ENCODE measurements at regions not wholly inside any gene's neighbourhood (a gene's known extent, or its start where the extent isn't known, plus 50 kb on each side); places are given as distances from the start of the nearest gene placed in this dataset.

- DNase-seq (ENCODE audit: extremely low read depth in 1 of 2, low read depth in 1 of 2), result no peak
These were observed 264.0 kb downstream of the MREG start for GRCh38 chr2:215749092-215749957.

GRCh38 chr2:215748446-215748845, 264.9 kb downstream of the MREG start:
- DNase-seq (ENCODE audit: extremely low read depth in 1 of 2, low read depth in 1 of 2), result no peak

GRCh38 chr2:215746887-215747615, 266.3 kb downstream of the MREG start:
- no peak for DNase-seq (ENCODE audit: extremely low read depth in 1 of 2, low read depth in 1 of 2)

GRCh38 chr2:215746226-215746886, 267.0 kb downstream of the MREG start:
- peak in 1 of 2 donors; percentile 62 for DNase-seq (ENCODE audit: extremely low read depth in 1 of 2, low read depth in 1 of 2)

GRCh38 chr2:215745331-215745730, 268.0 kb downstream of the MREG start:
- DNase-seq (ENCODE audit: extremely low read depth in 1 of 2, low read depth in 1 of 2), result peak in 1 of 2 donors; percentile 44

GRCh38 chr2:215744514-215744913, 268.8 kb downstream of the MREG start:
- no peak for DNase-seq (ENCODE audit: extremely low read depth in 1 of 2, low read depth in 1 of 2)

- no peak for DNase-seq (ENCODE audit: extremely low read depth in 1 of 2, low read depth in 1 of 2)
These were observed 270.3 kb downstream of the MREG start for GRCh38 chr2:215743066-215743465.

GRCh38 chr2:215742021-215742420, 271.3 kb downstream of the MREG start:
- no peak for DNase-seq (ENCODE audit: extremely low read depth in 1 of 2, low read depth in 1 of 2)

- DNase-seq (ENCODE audit: extremely low read depth in 1 of 2, low read depth in 1 of 2), result no peak
These were observed 273.3 kb downstream of the MREG start for GRCh38 chr2:215740071-215740470.

GRCh38 chr2:215738351-215738750, 275.0 kb downstream of the MREG start:
- DNase-seq (ENCODE audit: extremely low read depth in 1 of 2, low read depth in 1 of 2), result no peak

- no peak for DNase-seq (ENCODE audit: extremely low read depth in 1 of 2, low read depth in 1 of 2)
These were observed 275.9 kb downstream of the MREG start for GRCh38 chr2:215737477-215737876.

- DNase-seq (ENCODE audit: extremely low read depth in 1 of 2, low read depth in 1 of 2), result no peak
These were observed 276.6 kb downstream of the MREG start for GRCh38 chr2:215736653-215737290.

- DNase-seq (ENCODE audit: extremely low read depth in 1 of 2, low read depth in 1 of 2), result no peak
These were observed 282.2 kb downstream of the MREG start for GRCh38 chr2:215731108-215731658.

- no peak for DNase-seq (ENCODE audit: extremely low read depth in 1 of 2, low read depth in 1 of 2)
These were observed 283.2 kb downstream of the MREG start for GRCh38 chr2:215729985-215730620.

GRCh38 chr2:215728504-215729065, 284.8 kb downstream of the MREG start:
- DNase-seq (ENCODE audit: extremely low read depth in 1 of 2, low read depth in 1 of 2), result no peak

- DNase-seq (ENCODE audit: extremely low read depth in 1 of 2, low read depth in 1 of 2), result no peak
These were observed 285.5 kb downstream of the MREG start for GRCh38 chr2:215727507-215728503.

- DNase-seq (ENCODE audit: extremely low read depth in 1 of 2, low read depth in 1 of 2), result no peak
These were observed 287.3 kb downstream of the MREG start for GRCh38 chr2:215726070-215726469.

GRCh38 chr2:215724146-215724545, 288.3 kb upstream of the FN1 start:
- no peak for DNase-seq (ENCODE audit: extremely low read depth in 1 of 2, low read depth in 1 of 2)

- no peak for DNase-seq (ENCODE audit: extremely low read depth in 1 of 2, low read depth in 1 of 2)
These were observed 287.8 kb upstream of the FN1 start for GRCh38 chr2:215723631-215724011.

All from stimulated activated CD8-positive, alpha-beta memory T cell treated with anti-CD3 and anti-CD28 coated beads, Interleukin-7, amount 100 ng/mL, for 48 hours (primary cell).